Activated naive CD4-positive, alpha-beta T cell treated with anti-CD3 and anti-CD28 coated beads, Interleukin-2, amount 50 U/mL, for 16 hours (primary cell): ENCODE measurements at regions not wholly inside any gene's neighbourhood (a gene's known extent, or its start where the extent isn't known, plus 50 kb on each side); places are given as distances from the start of the nearest gene placed in this dataset.
"Not testable (repeated sequence)": the region's sequence is repeated elsewhere in the genome, so short reads cannot be mapped to it uniquely, and the experiment has no call there.

Source experiments
- DNase-seq: peaks from one replicate; pipeline ENCODE4 v3.0.0-alpha.2; 2020

DNA sequence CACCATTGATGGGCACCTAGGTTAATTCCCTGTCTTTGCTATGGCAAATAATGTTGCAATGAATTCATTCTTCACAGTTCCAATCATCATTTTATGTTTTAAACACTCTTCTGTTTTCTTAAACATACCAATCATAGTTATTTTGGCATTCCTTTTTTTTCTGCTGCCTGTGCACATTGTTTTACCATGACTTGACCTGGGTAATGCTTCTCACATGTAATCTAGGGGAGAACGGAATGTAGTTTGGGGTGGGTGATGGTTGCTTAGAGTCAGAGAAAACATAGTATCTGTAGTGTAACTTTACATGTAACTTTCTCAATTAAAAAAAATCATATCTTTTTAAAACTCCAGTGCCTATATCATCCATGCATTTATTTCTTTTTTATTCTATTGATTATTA is 1945.3 kb upstream of the RAG2 start:
- DNase-seq: no peak

DNA sequence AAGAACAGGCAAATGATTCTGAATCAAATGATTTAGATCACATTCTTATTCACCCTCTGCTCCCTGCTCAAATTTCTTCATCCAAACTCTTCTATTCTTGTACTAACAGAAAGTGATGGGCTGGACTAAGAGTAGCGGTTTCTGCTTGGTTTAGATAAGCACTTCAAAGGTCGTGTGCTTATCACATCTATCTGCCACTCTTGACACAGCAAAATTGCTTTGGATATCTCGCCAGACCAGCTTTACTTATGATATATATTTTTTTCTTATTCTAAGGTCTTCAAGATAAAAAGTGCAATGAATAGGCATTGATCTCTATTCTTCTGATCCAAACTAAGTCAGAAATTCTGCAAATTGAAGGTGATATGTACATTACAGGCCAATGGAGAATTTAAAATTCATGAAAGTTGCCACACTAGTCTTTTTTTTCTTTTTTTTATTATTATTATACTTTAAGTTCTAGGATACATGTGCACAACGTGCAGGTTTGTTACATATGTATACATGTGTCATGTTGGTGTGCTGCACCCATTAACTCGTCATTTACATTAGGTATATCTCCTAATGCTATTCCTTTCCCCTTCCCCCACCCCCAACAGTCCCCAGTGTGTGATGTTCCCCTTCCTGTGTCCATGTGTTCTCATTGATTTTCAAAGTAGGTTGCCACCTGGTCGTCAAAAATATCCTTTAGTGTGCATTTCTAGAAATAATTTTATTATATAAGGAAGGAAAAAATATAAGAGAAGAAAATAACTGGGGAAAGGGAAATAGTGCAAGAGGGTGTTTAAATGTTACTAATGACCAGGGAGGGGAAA is 1941.0 kb upstream of the RAG2 start:
- no peak for DNase-seq

DNA sequence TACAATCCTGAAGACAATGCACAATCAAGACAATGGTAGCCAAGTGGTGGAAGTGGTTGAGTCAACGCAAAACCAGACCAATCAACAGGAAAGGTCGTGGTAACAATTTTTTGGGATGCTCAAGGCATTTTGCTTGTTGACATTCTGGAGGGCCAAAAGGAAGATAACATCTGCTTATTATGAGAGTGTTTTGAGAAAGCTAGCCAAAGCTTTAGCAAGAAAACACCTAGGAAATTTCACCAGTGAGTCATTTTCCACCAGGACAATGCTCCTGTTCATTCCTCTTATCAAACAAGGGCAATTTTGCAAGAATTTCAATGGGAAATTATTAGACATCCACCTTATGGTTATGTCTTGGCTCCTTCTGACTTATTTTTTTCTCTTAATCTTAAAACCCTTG is 1932.2 kb upstream of the RAG2 start:
- no peak for DNase-seq

DNA sequence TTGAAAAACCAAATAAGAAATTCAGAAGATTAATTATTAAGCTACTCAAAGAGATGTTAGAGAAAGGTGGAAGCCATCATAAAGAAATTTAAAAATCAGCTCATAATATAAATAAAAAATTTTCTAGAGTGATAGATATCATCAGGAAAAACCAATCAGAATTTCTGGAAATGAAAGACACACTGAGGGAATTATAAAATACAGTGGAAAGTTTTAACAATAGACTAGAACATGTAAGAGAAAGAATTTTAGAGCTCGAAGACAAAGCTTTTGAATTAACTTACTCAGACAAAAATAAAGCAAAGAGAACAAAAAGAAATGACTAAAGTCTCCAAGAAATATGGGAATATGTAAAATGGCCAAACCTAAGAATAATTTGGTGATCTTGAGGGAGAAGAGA is 1926.9 kb upstream of the RAG2 start:
- DNase-seq: no peak

DNA sequence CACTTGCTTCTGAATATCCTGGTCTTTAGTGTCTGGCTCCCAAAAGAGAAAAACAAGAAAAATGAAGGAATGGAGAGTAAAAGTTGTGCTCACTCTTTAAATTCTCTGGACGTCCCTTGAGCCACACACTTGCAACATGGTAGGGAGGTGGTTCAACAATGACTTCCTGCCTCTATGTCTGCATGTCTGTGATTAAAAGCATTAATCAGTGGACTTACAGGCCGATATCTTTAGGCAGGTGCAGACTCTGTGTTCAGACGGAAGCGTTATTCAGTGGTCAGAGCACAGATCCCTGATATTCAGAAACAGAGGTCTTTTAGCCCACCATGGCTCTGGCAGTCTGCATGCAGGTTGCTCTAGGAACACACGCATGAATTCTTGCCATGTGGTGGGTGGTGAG is 1920.0 kb upstream of the RAG2 start:
- no peak for DNase-seq

DNA sequence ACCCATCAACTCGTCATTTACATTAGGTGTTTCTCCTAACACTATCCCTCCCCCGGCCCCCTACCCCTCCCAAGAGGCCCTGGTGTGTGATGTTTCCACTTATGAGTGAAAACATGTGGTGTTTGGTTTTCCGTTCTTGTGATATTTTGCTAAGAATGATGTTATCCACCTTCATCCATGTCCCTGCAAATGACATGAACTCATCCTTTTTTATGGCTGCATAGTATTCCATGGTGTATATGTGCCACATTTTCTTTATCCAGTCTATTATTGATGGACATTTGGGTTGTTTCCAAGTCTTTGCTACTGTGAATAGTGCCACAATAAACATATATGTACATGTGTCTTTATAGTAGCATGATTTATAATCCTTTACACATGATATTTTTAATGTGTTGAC is 1914.8 kb upstream of the RAG2 start:
- not testable (repeated sequence) for DNase-seq

DNA sequence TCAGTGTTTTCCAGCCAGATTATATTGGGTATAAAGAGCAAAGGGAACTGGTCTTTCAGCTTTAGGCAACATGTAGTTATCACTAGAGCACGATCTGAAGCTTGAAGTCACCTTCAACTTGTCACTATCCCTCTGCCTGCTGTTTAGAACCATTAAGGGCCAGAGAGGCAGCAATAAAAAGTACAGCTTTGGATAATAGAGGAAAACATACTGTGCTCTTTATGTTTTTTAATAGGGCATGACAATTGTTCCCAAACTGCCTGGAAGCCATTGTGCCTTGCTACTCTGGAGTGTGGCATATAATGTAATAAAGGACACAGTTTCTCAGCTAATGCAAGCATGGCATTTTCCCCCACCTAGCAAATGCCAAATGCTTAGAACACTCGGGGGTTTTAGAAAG is 1912.0 kb upstream of the RAG2 start:
- DNase-seq: no peak

DNA sequence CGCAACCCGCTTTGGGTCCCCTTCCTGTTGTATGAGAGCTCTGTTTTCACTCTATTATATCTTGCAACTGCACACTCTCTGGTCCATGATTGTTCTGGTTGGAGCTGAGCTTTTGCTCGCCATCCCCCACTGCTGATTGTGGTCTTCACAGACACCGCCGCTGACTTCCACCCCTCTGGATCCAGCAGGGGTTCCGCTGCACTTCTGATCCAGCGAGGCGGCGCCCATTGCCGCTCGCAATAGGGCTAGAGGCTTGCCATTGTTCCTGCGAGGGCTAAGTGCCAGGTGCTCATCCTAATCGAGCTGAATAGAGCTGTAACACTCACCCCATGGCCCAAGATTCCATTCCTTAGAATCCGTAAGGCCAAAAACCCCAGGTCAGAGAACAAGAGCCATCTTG is 1905.8 kb upstream of the RAG2 start:
- DNase-seq: no peak

DNA sequence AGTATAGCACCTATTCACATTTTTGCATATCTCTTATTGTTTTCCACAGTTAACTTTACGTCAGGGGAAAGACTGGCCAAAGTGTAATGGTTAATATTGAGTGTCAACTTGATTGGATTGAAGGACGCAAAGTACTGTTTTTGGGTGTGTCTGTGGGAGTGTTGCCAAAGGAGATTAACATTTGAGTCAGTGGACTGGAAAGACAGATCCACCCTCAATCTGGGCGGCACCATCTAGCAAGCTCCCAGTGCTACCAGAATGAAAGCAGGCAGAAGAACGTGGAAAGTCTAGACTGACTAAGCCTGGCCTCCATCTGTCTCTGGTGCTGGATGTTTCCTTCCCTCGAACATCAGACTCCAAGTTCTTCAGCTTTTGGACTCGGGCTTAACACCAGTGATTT is 1900.7 kb upstream of the RAG2 start:
- no peak for DNase-seq

DNA sequence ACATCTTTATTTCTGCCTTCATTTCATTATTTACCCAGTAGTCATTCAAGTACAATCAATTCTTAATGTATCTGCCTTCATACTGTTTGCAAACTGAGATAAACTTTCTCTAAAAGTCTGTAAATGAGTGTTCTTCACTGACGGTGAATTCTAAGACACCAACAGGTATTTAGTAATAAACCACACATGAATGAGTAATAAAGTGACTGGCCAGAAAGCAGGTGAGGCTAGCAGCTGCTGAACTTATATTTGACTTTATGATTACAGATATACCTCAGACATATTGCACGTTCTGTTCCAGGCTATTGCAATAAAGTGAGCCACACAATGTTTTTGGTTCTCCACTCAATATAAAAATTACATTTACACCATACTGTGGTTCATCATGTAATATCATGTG is 1894.0 kb upstream of the RAG2 start:
- DNase-seq: no peak

DNA sequence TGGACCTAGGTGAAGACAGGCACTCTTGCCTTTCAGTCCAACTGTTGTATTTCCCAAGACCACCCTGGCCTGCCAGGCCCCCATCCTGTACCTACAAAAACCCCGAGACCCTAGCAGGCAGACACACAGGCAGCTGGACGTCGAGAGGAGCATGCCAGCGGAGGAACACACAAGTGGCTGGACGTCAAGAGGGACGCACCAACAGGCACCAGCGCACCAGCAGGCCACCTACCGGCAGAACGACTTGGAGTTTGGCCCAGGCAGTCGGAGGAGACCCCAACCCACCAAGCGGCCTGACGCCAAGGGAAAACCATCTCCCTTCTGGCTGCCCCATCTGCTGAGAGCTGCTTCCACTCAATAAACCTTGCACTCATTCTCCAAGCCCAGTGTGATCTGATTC is 1883.4 kb upstream of the RAG2 start:
- no peak for DNase-seq

DNA sequence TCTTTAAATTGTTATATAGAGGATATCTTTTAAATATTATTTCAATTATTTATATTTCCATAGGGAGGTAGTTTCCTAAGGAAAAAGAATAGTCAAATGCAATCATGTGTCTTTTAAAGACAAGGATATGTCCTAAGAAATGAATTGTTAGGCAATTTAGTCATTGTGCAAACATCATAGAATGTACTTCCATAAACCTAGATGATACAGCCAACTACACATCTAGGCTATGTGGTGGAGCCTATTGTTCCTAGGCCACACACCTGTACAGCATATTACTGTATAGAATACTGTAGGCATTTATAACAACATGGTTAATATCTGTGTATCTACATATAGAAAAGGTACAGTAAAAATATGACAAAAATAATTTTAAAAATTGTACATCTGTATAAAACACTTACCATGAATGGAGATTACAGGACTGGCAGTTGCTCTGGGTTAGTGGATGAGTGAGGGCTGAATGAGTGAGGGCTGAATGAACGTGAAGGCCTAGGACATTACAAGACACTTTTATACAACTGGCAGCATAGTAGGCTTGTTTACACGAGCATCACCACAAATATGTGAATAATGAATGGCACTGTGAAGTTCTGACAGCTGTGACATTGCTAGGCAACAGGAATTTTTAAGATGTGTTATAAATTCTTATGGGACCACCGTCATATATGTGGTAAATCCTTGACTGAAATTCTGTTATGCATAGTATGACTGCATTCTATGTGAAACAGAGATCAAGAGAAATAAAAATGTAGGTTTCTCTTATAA is 1879.0 kb upstream of the RAG2 start:
- no peak for DNase-seq

DNA sequence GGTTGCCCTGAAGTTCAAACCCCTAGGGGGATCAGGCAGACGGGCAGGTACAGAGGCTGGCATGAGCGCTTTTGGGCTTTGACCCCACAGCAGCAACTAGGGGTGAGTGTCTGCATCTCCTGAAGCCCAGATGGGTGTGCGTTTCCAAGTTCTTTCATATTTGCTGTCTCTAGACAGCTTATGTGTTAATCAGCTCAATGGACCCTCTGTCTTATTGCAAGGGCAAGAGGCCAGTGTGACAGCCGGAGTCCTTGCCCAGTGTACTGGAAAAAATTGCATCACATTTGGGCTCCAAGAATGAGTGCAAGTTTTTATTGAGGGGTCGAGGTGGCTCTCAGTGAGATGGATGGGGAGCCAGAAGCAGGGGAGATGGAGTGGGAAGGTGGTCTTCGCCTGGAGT is 1863.7 kb upstream of the RAG2 start:
- DNase-seq: no peak

DNA sequence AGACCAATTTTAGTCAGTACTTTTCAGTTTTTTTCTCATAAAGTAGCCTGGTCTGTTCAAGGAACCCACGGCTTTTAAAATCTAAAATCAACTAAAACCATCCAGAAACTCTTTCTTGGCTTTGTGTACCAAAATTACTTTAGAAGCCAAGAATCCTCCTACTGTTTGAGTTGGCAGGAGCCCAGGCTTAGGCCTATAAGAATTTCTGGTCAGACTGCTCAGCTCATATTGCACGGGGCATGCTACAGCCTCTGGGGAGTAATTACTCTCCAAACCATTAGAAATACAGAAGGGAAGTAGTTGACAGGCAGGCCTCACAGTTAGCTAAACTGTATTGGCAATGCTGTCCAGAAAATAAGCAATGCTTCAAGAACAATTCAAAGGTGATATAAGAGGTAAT is 1862.9 kb upstream of the RAG2 start:
- DNase-seq: no peak

DNA sequence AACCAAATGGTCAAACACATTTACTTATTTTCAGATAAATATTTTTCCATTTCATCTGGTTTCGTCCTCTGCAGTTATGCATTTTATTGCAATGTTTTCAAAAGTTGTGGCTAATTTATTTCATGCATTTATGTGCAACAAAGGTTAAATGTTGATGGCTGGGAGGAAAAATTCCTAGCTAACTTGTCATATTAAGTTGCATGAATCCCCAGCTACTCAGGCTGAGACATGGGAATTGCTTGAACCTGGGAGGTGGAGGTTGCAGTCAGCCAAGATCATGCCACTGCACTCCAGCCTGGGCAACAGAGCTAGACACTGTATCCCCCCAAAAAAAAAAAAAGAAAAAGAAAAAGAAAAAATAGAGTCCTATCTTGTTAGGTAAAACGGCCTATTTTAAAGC is 1862.4 kb upstream of the RAG2 start:
- DNase-seq: no peak

DNA sequence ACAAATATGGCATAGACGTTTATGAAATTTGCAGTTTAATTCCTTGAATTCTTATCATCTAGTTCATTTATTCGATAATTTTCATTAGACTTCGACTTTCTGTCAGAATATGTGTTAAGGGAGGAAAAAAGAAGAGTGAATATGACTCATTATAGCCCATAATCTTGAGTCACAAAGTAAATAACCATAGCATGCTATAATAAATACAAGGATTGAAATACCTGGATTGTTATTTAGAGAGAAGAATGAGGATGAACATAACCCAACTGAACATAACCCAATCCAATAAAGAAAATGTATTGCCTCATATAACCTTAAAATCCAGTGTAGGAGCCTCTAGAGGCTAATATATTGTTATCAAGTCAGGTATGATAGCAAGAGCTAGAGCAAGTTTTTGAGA is 1858.3 kb upstream of the RAG2 start:
- no peak for DNase-seq

DNA sequence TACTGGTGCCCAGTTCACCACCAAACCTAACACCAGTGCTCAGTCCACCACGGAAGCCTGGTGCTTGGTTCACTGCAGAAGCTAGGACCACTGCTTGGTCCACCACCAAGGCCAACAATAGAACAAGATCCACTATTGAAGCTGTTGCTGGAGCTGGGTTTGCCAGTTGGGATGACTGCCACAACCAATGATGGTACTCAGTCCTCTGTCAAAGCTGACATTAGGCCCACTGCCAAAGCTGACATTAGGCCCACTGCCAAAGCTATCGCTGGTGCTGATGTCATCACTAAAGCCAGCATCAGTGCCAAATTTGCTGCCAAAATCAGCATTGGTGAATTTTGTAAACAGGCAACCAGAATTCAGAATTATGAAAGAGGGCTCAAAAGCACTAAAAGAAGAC is 1850.2 kb upstream of the RAG2 start:
- DNase-seq: no peak

DNA sequence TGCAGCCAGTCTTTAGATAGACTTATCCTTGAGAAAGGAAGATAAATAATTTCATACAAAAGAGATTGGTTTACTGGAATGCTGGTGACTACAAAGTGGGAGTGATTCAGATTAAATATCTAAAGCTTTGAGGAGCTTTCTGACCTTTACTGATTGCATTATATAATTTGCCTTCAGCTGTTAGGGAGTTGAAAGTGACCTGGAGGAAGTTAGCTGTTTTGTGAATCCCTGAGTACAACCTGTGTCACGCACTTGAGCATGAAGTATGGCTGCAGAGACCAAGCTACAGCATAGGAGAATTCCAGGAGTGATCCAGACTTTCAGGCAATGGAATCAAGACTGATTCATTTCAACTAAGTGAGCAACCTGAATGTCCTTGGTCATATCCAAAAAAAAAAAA is 1848.3 kb upstream of the RAG2 start:
- no peak for DNase-seq

DNA sequence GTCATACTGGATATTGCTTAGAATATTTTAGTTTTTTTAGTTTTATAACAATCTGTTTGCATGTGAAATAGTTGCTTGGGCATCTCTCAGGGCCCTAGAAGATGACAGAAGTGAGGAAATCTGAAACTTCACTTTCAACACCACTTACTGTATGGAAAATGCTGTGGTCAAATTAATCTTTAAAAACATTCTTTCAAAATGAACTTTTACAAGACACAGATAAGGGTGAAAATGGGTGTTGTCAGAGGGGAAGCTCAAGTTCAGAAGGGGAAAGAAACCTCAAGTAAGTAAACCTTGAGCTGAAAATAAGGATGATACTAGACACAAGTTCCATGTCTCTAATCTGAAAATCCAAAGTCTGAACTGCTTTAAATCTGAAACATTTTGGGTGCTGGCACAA is 1840.1 kb upstream of the RAG2 start:
- no peak for DNase-seq

DNA sequence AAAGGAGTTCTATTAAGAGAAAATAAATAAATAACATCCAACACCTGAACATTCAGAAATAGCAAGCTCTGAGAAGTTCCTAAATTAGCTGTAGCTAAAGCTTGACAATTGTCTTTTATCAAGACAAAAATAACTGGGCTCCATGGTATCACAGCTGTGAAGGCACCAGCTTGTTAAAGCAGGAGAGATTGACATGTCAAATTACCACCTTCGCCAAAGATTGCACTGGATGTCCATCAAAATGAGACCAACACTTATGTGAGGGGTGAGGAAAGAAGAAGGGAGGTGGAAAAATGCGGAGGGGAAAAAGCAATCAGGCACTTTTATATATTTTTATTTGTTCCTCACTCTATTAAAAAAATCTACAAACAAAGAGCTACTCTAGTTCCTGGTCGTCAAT is 1827.5 kb upstream of the RAG2 start:
- no peak for DNase-seq

DNA sequence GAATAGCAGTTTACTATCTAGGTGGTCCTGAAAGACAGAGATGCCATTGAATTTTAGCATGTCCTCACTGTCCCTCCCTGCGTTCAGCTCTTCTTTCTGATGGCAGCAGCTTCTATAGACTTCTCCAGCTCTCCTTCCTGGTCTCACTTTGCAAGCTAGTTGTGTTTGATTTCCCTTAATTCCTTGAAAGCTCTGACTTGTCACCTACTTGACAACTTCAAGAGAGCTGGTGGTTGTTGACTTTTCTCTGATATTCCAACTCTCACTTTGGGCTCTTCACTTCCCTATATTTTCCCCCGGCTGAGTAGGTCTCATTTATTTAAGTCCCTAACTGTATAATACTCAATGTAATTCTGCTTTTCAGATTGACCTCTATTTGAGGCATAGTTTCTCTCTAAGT is 1825.0 kb upstream of the RAG2 start:
- DNase-seq: no peak

DNA sequence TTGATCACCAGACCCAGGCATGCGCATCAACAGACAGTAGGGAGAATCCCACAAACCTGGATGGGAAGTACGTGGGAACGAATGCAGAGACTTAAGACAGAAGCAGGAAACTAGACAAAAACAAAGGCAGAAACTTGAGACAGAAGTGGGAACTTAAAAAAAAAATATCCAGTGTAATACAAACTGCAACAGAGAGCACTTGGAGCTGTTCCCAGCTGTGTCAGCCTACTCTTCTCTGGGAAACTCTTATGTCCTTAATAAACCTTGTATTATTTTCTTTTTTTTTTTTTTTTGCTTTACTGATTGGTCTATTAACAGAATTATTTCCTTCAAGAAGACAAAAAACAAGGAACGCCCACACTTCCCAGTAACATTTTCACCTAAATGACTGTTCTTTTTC is 1818.1 kb upstream of the RAG2 start:
- no peak for DNase-seq

DNA sequence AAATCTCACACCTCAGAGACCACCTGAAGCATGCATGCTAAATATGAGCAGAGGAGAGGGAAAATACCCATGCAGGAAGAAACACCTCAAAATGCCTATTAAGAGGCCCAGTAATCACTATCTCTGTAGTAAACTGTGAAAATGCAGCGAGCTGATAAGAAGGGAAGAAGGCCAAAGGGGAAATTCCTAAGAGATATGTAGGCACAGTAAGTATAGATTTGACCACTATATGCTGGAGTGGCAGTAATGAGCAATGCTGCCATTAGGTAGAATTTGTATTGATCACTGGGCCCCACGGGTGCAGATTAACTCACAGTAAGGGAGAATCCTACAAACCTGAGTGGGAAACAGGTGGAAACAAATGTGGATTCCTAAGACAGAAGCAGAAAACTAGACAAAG is 1813.1 kb upstream of the RAG2 start:
- no peak for DNase-seq

DNA sequence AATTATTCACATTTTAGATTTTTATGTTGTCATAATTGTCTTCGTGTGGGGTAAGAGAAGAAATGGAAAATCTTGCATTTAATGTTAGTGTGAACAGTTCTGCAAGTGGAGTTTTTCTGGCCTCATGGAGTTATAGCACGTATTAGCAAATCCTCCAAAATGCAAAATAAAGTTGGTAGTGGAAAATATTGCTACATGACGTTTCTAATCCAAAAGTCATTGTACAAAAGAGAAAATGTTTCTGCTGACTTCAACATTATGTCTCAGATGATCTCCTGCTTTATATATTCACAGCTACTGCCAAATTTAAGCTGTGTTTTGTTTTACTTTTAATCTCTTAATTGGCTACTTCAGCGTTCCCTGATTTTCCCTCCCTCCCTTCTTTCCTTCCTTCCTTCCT is 1804.0 kb upstream of the RAG2 start:
- no peak for DNase-seq

DNA sequence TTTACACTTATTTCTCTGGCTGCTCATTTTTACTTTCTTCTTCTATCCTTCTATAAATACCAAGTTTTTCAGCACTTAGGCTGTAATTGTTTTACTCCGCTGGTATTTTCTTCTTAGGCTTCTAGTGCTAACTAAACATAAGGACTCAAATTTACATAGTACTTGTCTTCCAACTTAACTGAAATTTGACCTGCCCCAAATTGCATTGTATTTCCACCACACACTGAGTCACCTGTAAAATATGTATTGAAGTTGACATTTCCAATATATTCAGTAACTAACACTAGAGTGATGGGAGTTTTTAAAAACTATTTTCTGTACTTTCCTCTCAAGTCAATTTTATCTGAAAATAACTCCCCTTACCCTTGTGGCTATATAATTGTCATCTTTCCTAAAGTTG is 1794.1 kb upstream of the RAG2 start:
- no peak for DNase-seq
